Non-pigmented ciliary epithelial cell (primary cell): ENCODE measurements at regions not wholly inside any gene's neighbourhood (a gene's known extent, or its start where the extent isn't known, plus 50 kb on each side); places are given as distances from the start of the nearest gene placed in this dataset.
"Not testable (repeated sequence)": the region's sequence is repeated elsewhere in the genome, so short reads cannot be mapped to it uniquely, and the experiment has no call there.

Experiments
- DNase-seq: peaks from one replicate; pipeline ENCODE4 v3.0.0-alpha.2; 2010; ENCODE audit warnings: low read depth

DNA sequence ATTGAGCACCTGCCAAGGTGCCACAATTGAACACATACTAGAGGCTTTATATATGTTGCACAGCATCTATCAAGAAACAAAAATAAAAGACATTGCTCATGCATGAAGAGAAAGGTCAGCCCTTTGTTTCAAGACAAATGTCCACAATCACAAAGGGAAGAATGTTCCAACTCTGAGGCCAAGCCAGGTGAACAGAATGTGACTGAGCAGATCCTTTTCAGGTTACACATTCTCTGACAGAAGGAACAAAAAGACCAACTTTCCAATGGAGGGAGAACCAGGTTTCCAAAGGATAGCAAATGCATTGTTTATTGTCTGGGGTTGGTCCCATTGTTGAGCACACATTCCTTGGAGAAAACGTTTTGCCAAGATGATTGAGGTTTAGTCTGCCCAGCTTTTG, 50.2 kb upstream of the FAM174B start:
- no peak for DNase-seq

DNA sequence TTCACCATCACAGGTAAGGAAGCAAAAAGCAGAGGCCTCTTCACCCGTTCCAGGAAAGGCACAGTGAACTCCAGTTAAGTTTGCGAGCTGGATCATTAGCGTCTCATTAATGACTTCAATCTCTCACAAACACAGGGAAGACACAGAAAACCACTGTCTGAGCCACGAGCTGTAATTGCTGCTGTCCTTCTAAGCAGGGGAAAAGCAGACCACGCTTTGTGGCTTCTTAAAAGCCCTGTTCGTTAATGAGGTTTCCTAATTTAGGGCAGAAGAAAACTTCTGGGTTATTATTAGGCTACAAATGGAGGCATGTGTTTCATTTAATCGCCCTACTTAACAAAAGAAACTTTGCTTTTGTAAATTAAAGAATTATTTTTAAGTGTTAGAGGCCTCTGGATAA, 50.6 kb upstream of the FAM174B start:
- DNase-seq, result no peak

DNA sequence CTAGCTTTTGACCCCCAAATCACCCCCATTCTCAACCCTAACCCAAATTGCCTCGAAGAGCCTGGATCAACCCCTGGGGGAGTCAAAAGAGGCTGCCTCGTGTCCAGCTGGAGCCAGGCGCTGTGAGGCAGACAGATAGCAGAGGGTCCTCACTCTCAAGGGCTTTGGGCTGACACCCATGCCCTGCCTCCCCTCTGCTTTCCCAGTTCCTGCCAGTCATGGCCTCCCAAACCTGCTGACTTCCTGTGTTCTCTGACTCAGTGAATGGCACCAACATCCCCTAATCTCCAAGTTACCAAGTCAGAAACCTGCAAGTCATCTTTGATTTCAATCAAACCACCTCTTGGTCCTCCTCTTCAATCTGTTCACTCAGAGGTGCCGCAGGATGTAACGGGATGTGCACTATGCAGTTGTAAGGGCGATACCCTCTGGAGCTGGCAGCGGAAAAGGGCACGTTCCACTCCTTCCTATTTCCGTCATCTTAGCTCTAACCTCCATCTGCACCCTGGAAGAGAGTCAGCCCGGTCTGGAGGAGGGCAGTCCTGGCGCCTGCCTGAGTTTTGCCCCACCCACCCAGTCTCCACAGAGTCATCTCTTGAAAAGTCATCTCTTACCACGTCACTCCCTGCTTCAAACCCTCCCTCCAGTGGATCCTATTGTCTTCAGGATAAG, 52.4 kb upstream of the FAM174B start:
- no peak for DNase-seq

DNA sequence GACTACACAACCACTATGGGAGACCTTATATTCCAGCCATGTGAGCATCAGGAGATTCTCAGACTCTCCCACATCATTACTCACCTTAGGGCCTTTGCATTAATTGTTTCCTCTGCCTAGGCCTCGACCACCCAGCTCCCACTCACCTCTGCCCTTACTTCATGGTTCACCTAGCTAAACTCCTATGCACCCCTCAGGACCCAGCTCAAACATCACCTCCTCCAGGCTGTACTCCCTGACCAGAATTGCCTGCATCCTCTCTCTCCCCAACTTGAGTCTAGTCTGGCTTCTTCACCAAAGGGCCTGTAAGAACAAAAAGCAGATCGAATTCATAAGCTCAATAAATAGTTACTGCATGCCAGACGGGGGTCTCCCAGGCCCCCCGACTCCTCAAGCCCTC, 53.1 kb upstream of the FAM174B start:
- DNase-seq, result no peak

- no peak for DNase-seq
Measured at GRCh38 chr15:92709110-92709790, 53.7 kb upstream of the FAM174B start.

GRCh38 chr15:92711457-92711831, 55.9 kb upstream of the FAM174B start:
- DNase-seq, result no peak

DNA sequence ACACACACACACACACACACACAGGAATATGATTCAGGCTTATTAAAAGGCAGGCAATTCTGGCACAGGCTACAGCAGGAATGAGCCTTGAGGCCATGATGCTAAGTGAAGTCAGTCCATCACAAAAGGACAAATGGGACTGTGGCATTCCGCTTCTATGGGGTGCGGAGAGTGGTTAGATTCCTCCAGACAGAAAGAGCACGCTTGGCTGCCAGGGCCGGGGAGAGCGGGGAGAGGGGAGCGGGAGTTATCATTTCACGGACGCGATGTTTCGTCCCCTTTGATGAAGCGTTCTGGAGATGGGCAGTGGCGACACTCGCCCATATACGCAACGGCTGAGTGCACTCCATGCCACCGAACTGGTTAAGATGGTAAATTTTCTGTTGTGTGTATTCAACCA, 58.5 kb upstream of the FAM174B start:
- no peak for DNase-seq

- DNase-seq, result no peak
Measured at GRCh38 chr15:92714477-92715401, 59.2 kb upstream of the FAM174B start.

DNA sequence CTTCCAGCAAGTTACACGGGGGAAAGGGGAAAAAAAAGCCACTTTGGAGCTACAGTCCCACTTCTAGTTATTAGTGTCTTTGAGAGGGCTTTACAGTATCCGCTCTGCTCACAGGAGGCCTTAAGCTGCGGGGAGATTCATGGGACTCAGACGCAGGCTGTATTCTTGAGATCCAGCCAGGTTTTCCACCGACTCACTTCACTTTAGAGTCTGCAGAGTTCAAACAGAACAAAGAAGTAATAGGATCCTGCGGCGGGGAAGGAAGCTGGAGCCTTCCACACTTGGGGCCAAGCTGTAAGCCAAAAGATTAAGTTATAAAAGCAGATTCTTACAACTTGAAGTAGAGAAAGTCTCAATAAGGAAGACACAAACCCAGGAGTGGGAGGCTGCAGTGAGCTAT, 60.2 kb upstream of the FAM174B start:
- DNase-seq, result no peak

GRCh38 chr15:92719021-92719420, 63.4 kb upstream of the FAM174B start:
- no peak for DNase-seq

GRCh38 chr15:92724144-92724543, 68.6 kb upstream of the FAM174B start:
- DNase-seq, result no peak

DNA sequence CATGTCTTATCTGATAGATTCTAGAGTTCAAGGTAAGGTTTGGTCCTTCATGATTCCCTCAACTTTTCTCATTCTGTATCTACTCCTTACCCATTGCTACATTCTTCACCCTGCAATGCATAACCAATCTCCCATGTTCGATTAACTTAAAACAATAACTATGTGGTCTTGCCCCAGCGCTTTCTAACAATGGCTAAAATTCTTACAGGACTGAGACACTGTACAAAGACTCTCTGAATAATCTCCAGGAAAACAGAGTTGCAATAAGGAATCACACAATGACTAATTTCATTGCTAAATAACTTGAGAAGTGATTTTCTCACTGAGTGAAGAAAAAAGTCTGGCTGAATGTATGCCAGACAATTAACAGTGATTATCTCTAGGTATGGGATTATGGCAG, 69.6 kb upstream of the FAM174B start:
- DNase-seq, result no peak

GRCh38 chr15:92728266-92728665, 72.7 kb upstream of the FAM174B start:
- no peak for DNase-seq

- no peak for DNase-seq
Measured at GRCh38 chr15:92733090-92733933, 77.7 kb upstream of the FAM174B start.

DNA sequence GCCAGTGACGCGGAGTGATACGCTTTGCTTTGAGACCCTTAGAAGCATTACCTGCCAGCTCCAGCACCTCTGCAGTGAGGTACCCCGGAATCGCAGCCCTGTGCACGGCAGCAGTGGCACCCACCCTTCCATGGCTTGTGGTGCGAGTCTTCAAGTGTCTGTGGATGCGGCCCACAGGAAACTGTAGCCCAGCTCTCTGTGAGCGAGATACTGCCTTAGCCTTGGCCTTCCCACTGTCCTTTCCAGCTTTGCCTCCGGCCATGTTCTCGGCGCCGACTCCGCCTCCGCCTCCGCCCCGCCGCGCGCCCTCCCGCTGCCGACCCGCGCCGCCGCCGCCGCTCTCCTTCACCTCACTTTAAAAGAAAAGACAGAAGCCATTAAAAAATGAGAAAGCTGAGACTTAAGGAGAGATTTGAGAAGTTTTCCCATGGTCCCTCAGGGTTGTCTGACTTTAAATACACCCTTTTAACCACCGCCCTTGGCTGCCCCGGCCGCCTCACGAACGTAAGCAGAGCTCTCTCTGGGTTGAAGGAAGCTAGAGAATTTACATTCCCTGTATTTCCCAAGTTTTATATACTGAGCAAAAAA, 78.5 kb upstream of the FAM174B start:
- DNase-seq, result no peak

- not testable (repeated sequence) for DNase-seq
Measured at GRCh38 chr15:92739246-92739645, 83.7 kb upstream of the FAM174B start.

DNA sequence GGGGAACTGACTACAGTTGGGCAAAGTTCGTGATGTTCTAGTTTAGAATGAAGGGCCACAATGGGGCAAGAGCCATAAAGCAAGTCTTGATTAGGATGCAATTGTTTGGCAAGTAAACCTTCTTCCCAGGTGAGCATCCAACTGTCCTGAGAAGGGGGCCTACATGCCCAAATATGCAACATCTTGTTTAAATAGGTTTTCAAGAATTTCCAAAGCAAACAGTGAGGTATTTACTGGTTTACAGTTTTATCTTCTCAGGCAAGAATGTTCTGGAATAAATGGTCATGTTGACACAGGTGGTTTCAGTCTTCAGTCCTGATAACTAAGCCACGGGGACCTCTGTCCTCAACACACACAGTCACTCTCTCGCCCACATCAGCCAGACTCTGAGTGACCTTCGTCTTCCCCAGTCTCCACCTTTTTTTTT, 90.3 kb upstream of the FAM174B start:
- no peak for DNase-seq

GRCh38 chr15:92747047-92747446, 91.5 kb upstream of the FAM174B start:
- no peak for DNase-seq

GRCh38 chr15:92749216-92749615, 93.6 kb upstream of the FAM174B start:
- no peak for DNase-seq

DNA sequence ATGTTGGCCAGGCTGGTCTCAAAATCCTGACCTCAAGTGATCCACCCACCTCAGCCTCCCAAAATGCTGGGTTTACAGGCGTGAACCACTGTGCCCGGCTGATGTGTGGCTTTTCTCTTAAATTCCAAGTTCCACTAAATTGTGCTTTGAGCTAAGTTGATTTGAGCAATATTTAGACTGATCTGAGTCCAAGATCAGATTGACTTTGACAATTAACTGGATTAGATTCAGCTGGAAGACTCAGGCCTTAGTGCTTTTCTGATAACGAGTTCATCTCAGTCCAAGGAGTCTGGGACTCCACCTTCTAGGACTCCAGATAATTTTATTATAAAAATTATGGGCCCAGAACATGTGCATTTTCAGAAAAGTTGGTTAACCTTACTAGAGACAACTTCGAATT, 94.4 kb upstream of the FAM174B start:
- DNase-seq, result no peak

GRCh38 chr15:92751528-92751927, 96.0 kb upstream of the FAM174B start:
- no peak for DNase-seq

GRCh38 chr15:92753591-92753990, 98.0 kb upstream of the FAM174B start:
- DNase-seq, result no peak
